ENCODE measurements at regions not wholly inside any gene's neighbourhood (a gene's known extent, or its start where the extent isn't known, plus 50 kb on each side); places are given as distances from the start of the nearest gene placed in this dataset.

DNA sequence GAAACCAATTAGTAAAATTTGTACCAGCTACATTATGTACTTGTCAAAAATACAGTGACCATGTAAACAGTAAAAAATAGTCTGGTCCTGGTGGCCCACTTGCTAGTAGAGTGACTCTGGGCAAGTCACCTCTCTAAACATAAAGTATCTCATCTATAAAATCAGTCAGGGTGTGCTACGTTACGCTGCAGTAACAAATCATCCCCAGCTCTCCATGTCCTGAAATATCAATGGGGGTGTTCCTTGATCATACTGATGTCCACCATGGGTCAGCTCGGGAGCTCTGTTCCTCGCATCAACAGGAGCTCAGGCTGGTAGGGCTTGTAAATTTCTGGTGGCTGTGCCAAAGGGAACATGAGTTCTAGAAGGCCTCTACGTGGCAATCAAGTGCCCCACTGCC, 268.6 kb downstream of the RAB28 start:
- FAIRE-seq (no peak), ATAC-seq (no peak), DNase-seq (ENCODE audit: low spot score) (no peak)
- H3K36me3 ChIP-seq (replicated peaks in 1 of 2; ENCODE audit: control insufficient read depth in 1 of 2, insufficient read depth in 2 of 2, low read length in 2 of 2) = no peaks in the 10 kb centered on the region
- peaks cover 12% of the 10 kb centered on the region for H3K4me1 ChIP-seq (ENCODE audit: insufficient read depth, low read length)
- TF ChIP-seq, protein P1, sequence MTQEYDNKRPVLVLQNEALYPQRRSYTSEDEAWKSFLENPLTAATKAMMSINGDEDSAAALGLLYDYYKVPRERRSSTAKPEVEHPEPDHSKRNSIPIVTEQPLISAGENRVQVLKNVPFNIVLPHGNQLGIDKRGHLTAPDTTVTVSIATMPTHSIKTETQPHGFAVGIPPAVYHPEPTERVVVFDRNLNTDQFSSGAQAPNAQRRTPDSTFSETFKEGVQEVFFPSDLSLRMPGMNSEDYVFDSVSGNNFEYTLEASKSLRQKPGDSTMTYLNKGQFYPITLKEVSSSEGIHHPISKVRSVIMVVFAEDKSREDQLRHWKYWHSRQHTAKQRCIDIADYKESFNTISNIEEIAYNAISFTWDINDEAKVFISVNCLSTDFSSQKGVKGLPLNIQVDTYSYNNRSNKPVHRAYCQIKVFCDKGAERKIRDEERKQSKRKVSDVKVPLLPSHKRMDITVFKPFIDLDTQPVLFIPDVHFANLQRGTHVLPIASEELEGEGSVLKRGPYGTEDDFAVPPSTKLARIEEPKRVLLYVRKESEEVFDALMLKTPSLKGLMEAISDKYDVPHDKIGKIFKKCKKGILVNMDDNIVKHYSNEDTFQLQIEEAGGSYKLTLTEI (CRISPR knock-in tag; conservative IDR thresholded peaks at IDR 0.05) = no peak
- no peak for TF ChIP-seq U2AF2 (IDR thresholded peaks at IDR 0.05; ENCODE audit: low read depth, low read length)
- TF ChIP-seq ZBTB39 (CRISPR knock-in tag; IDR thresholded peaks at IDR 0.05) = no peak
- no peak for TF ChIP-seq TCF7 (IDR thresholded peaks at IDR 0.05; ENCODE audit: low read depth)
- TF ChIP-seq ZNF12 (CRISPR knock-in tag; IDR thresholded peaks at IDR 0.05) = peak; percentile 91; the same call in 1 of the 2 replicates
- no peak overlapping the region for H3K9ac ChIP-seq (ENCODE audit: insufficient read depth, low read depth, low read length)
- 94% methylated on average over 5 of the region's 5 CpGs for WGBS (ENCODE audit: low lambda C conversion rate)
- CTCF ChIA-PET (ENCODE audit: low intra/inter-chr PET ratio, low total read pairs) = no interaction called here
- H2AFZ ChIP-seq (ENCODE audit: low read length) = no peak overlapping the region
- H4K20me1 ChIP-seq (ENCODE audit: insufficient read depth, low read length) = no peaks in the 10 kb centered on the region
- 0 out of 2 replicates have a peak, but pooled peaks cover 5% of the 10 kb centered on the region for H3K9me3 ChIP-seq (ENCODE audit: low read length)
- H3K27me3 ChIP-seq (ENCODE audit: control insufficient read depth in 1 of 2, insufficient read depth in 2 of 2, low read length in 2 of 2) = no peaks in the 10 kb centered on the region; a peak in 1 of 5 replicates
- in situ Hi-C loops (cut with HindIII; ENCODE audit: extremely low pct_ligation_motif_present, low pct_unique_long_range_greater_than_20kb) = no loop called here
- H3K4me3 ChIP-seq (replicated peaks in 1 of 3; ENCODE audit: insufficient read depth in 1 of 3, low read depth in 2 of 3, low read length in 3 of 3) = no peak overlapping the region
- no peaks in the 10 kb centered on the region for H3K79me2 ChIP-seq (ENCODE audit: insufficient read depth, low read length)
- BruUV-seq (replicated peaks) = no TSS peak
- no peak overlapping the region for H3K4me2 ChIP-seq (ENCODE audit: low read depth, low read length)
- POLR2A ChIA-PET = no interaction called here
- no peak overlapping the region for H3K27ac ChIP-seq (ENCODE audit: extremely low read length, insufficient read depth, low read length)
- intact Hi-C loops (cut with micrococcal nuclease; ENCODE audit: unreplicated experiment) = no loop called here

GRCh38 chr4:13212936-13213335, 271.2 kb downstream of the RAB28 start:
- DNase-seq (ENCODE audit: low spot score) = no peak
- POLR2A ChIA-PET = no interaction called here
- WGBS (ENCODE audit: low lambda C conversion rate) = 100% methylated on average over 1 of the region's 1 CpG
- Histone ChIP-seq H3K9ac (ENCODE audit: insufficient read depth, low read depth, low read length) (no peak overlapping the region), H2AFZ (ENCODE audit: low read length) (no peak overlapping the region), H3K4me1 (ENCODE audit: insufficient read depth, low read length) (peaks cover 12% of the 10 kb centered on the region), H3K9me3 (ENCODE audit: low read length) (0 out of 2 replicates have a peak, but pooled peaks cover 5% of the 10 kb centered on the region), H3K4me2 (ENCODE audit: low read depth, low read length) (no peak overlapping the region), H3K27me3 (ENCODE audit: control insufficient read depth in 1 of 2, insufficient read depth in 2 of 2, low read length in 2 of 2) (no peaks in the 10 kb centered on the region; a peak in 1 of 5 replicates), H3K79me2 (ENCODE audit: insufficient read depth, low read length) (no peaks in the 10 kb centered on the region), H3K4me3 (replicated peaks in 1 of 3; ENCODE audit: insufficient read depth in 1 of 3, low read depth in 2 of 3, low read length in 3 of 3) (no peak overlapping the region), H3K36me3 (replicated peaks in 1 of 2; ENCODE audit: control insufficient read depth in 1 of 2, insufficient read depth in 2 of 2, low read length in 2 of 2) (no peaks in the 10 kb centered on the region), H3K27ac (ENCODE audit: extremely low read length, insufficient read depth, low read length) (no peak overlapping the region), H4K20me1 (ENCODE audit: insufficient read depth, low read length) (no peaks in the 10 kb centered on the region)
- ATAC-seq = no peak
- CTCF ChIA-PET (ENCODE audit: low intra/inter-chr PET ratio, low total read pairs) = no interaction called here
- no peak for TF ChIP-seq HOXD1 (CRISPR knock-in tag; IDR thresholded peaks at IDR 0.05)
- no peak for TF ChIP-seq ZFP41 (CRISPR knock-in tag; IDR thresholded peaks at IDR 0.05; ENCODE audit: borderline replicate concordance)
- in situ Hi-C loops (cut with HindIII; ENCODE audit: extremely low pct_ligation_motif_present, low pct_unique_long_range_greater_than_20kb) = no loop called here
- intact Hi-C loops (cut with micrococcal nuclease; ENCODE audit: unreplicated experiment) = no loop called here
- no TSS peak for BruUV-seq (replicated peaks)
- no peak for FAIRE-seq

All from HepG2 (cell line).